Upper lobe of left lung (tissue), 6 donors: ENCODE measurements at regions not wholly inside any gene's neighbourhood (a gene's known extent, or its start where the extent isn't known, plus 50 kb on each side); places are given as distances from the start of the nearest gene placed in this dataset.

Source experiments
- ATAC-seq, 2 donors: fragments of 200-7000 bp; cut with Tn5 transposase; one replicate each; pipeline ENCODE4 v1.9.1; 2022; ENCODE audit warnings: mild to moderate bottlenecking in 2 of 2, moderate library complexity in 2 of 2; ENCODE audit not compliant: low FRiP score in 2 of 2
- DNase-seq, 2 donors: peaks; one replicate each; pipeline ENCODE4 v3.0.0-alpha.2; 2019 to 2020
- H3K27ac ChIP-seq, 4 donors: fragments of 200-600 bp; sonication (generic); one replicate each; pipeline ENCODE4 v1.5.1; 2016 to 2019
- H3K27me3 ChIP-seq, 4 donors: fragments of 200-600 bp; sonication (generic); one replicate each; pipeline ENCODE4 v1.5.1; 2017 to 2019
- H3K36me3 ChIP-seq, 4 donors: fragments of 200-600 bp; sonication (generic); one replicate each; pipeline ENCODE4 v1.5.1; 2016 to 2019
- H3K4me1 ChIP-seq, 4 donors: fragments of 200-600 bp; sonication (generic); one replicate each; pipeline ENCODE4 v1.5.1; 2018 to 2019
- H3K4me3 ChIP-seq, 4 donors: fragments of 200-600 bp; sonication (generic); one replicate each; pipeline ENCODE4 v1.5.1; 2017 to 2019; ENCODE audit warnings: mild to moderate bottlenecking in 2 of 4, moderate library complexity in 1 of 4
- H3K9me3 ChIP-seq, 4 donors: fragments of 200-600 bp; sonication (generic); one replicate each; pipeline ENCODE4 v1.5.1; 2018 to 2019
- EP300 ChIP-seq, 4 donors: sonication (generic); formaldehyde crosslinking; IDR thresholded peaks; one replicate each; pipeline ENCODE4 v1.5.1; 2017; ENCODE audit warnings: antibody characterized with exemption in 4 of 4, control low read depth in 2 of 4
- POLR2A ChIP-seq, 4 donors: fragments of 450-650 bp; IDR thresholded peaks; one replicate each; pipeline ENCODE4 v1.5.1; 2016 to 2017; ENCODE audit warnings: antibody characterized with exemption in 4 of 4, mild to moderate bottlenecking in 2 of 4
- POLR2AphosphoS5 ChIP-seq, 2 donors: sonication (generic); formaldehyde crosslinking; IDR thresholded peaks; one replicate each; pipeline ENCODE4 v1.5.1; 2017; ENCODE audit warnings: antibody characterized with exemption in 2 of 2
- WGBS, 2 donors: methylation state at CpG; one replicate each; pipeline ENCODE4 v1.1.5; 2017 to 2018; 5-methylcytosine and 5-hydroxymethylcytosine counted together
- TF ChIP-seq, protein P1 (sequence below), 6 experiments: fragments of 450-650 bp in 4 of 6; fragments of 200-600 bp in 2 of 6; sonication (generic) in 2 of 6; IDR thresholded peaks; one replicate each; pipeline ENCODE4 v1.5.1; 2016 to 2019; ENCODE audit warnings: antibody characterized with exemption in 6 of 6
- donor health status: DM: no; HTN: no; CAD: no; lungs with moderate emphysema.
- donor health status: DM: no; HTN: yes; CAD: no; lungs with severe emphysema.

DNA sequence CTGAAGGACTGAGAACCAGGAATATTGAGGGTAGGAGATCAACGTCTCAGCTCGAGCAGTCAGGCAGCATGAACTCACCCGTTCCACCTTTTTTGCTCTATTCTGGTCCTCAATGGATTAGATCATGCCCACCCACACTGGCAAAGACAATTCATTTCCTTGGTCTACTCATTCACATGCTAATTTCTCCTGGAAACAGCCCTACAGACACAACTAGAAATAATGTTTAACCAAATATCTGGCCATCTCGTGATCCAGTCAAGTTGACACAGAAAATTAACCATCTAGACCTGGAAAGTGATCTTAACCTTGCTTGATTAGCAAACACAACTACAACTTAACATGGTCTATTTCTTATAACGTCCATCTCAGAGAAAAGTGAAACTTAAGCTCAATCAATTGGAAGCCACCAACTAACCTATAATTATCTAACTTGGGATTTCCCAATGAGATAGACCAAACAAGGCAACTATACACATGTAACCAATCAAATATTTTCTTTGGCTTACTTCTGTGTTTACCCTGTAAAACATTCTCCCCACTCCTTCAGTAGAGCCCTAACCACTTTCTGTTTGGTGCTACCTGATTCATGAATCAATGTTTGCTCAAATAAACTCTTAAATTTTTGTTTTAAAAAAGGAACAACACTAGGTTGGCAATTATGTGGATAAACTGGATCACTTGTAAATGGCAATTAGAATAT lies 69.7 kb upstream of the MAMLD1 start:
- H3K36me3 ChIP-seq = no peaks in the 10 kb centered on the region
- TF ChIP-seq, protein P1, sequence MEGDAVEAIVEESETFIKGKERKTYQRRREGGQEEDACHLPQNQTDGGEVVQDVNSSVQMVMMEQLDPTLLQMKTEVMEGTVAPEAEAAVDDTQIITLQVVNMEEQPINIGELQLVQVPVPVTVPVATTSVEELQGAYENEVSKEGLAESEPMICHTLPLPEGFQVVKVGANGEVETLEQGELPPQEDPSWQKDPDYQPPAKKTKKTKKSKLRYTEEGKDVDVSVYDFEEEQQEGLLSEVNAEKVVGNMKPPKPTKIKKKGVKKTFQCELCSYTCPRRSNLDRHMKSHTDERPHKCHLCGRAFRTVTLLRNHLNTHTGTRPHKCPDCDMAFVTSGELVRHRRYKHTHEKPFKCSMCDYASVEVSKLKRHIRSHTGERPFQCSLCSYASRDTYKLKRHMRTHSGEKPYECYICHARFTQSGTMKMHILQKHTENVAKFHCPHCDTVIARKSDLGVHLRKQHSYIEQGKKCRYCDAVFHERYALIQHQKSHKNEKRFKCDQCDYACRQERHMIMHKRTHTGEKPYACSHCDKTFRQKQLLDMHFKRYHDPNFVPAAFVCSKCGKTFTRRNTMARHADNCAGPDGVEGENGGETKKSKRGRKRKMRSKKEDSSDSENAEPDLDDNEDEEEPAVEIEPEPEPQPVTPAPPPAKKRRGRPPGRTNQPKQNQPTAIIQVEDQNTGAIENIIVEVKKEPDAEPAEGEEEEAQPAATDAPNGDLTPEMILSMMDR (IDR thresholded peaks at IDR 0.05) = no peak
- TF ChIP-seq EP300 (IDR thresholded peaks at IDR 0.05) (no peak), POLR2A (IDR thresholded peaks at IDR 0.05) (no peak), POLR2AphosphoS5 (IDR thresholded peaks at IDR 0.05) (no peak)
- ATAC-seq = no peak
- WGBS, 2 donors = 53 to 82% methylated on average over 5 of the region's 5 CpGs
- no peak for DNase-seq
- H3K4me3 ChIP-seq = no peak overlapping the region
- H3K4me1 ChIP-seq = no peaks in the 10 kb centered on the region
- no peak overlapping the region for H3K27ac ChIP-seq
- H3K9me3 ChIP-seq = no peaks in the 10 kb centered on the region
- no peaks in the 10 kb centered on the region for H3K27me3 ChIP-seq

DNA sequence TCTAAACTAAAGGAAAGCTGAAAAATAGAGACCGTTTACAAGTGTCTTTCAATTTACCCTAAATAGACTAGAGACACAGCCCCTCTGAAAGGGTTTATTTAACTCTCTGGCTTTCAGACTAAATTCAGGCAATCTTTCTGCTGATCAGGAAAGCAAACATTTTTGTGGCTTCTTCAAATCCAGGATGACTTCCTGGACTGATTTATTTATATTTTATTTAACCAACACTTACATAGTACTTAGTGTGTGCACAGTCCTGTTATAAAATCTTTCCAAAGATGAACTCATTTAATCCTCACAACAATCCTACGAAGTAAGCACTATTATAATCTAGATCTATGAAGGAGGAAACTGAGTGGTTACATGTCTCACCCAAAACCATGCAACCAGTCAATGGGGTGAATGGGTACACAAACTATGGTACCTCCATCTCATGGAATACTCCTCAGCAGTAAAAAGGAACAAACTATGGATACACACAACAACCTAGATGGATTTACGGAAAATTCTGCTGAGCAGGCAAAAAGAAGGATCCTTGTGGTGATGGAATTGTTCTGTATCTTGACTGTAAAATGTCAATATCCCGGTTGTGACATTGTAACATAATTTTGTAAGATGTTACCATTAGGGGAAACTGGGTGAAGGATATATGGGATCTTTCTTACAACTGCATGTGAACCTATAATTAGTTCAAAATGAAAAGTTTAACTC lies 64.1 kb upstream of the MAMLD1 start:
- DNase-seq = no peak
- Histone ChIP-seq H3K27ac (no peak overlapping the region), H3K4me1 (no peaks in the 10 kb centered on the region), H3K36me3 (no peaks in the 10 kb centered on the region), H3K4me3 (no peak overlapping the region), H3K9me3 (no peaks in the 10 kb centered on the region), H3K27me3 (no peaks in the 10 kb centered on the region)
- WGBS, 2 donors = 60 to 78% methylated on average over 4 of the region's 4 CpGs
- no peak for ATAC-seq
- TF ChIP-seq, protein P1 (IDR thresholded peaks at IDR 0.05) = no peak

DNA sequence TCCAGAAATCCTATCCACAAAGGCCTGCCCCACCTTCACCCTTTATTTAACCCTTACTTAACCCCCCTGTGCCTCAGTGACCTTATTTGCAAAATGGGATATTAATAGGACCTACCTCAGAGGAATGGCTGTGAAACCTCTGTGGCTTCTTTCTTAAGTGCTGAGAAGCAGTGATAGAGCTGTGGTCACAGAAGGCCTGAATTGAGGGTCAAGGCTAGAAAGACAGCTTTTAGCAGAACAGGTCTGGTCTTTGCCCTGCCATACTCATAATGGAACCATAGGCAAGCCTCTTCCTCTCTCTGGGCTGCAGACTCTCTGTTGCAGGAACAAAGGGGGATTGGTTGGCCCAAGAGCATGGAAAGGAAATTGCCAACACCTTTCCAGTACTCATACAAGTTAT lies 63.5 kb upstream of the MAMLD1 start:
- Histone ChIP-seq H3K36me3 (no peaks in the 10 kb centered on the region), H3K9me3 (no peaks in the 10 kb centered on the region), H3K27ac (no peak overlapping the region), H3K4me1 (no peaks in the 10 kb centered on the region), H3K27me3 (no peaks in the 10 kb centered on the region), H3K4me3 (no peak overlapping the region)
- TF ChIP-seq, protein P1 (IDR thresholded peaks at IDR 0.05) = no peak
- TF ChIP-seq POLR2AphosphoS5 (IDR thresholded peaks at IDR 0.05) (no peak), POLR2A (IDR thresholded peaks at IDR 0.05) (no peak), EP300 (IDR thresholded peaks at IDR 0.05) (no peak)
- ATAC-seq = no peak
- no peak for DNase-seq

DNA sequence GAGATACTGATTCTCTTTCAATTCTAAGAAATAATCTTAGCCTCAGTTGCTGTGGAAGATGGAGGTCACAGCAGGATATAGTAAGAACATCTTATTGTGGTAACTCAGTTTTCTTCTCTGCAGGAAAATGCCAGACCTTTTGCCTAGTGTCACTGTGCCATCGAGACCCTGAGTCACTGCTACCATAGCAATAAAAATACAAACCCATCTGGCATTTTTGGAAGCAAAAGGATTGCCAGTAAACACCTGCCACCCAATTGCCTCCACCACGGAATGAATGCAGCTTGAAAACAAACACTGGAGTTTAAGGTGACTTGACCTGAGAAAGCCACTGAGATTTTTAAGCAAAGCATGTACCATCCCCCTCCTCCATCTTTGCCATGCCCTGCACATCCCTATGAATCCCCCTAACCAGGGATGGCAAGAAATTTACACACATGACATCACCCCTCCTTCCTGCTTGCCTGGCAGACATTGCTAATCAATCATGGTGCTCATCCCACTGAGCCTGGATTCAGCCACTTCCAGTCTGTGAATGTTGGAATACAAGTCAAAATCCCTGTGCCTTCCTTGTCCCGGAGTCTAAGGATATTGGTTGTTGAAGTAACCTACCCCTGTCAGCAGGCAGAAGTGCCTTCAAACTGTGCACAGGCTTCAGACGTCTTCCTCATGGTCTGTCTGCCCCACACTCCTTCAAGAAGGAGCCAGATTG lies 59.6 kb upstream of the MAMLD1 start:
- WGBS, 2 donors = 66% methylated on average over 2 to 4 of the region's 4 CpGs
- H3K9me3 ChIP-seq = no peaks in the 10 kb centered on the region
- no peak for TF ChIP-seq EP300 (IDR thresholded peaks at IDR 0.05)
- TF ChIP-seq POLR2AphosphoS5 (IDR thresholded peaks at IDR 0.05) = no peak
- TF ChIP-seq, protein P1 (IDR thresholded peaks at IDR 0.05) = no peak
- no peak for TF ChIP-seq POLR2A (IDR thresholded peaks at IDR 0.05)
- H3K4me3 ChIP-seq = no peak overlapping the region
- DNase-seq = no peak
- no peaks in the 10 kb centered on the region for H3K36me3 ChIP-seq
- no peak overlapping the region for H3K27ac ChIP-seq
- no peak for ATAC-seq
- no peaks in the 10 kb centered on the region for H3K4me1 ChIP-seq
- no peaks in the 10 kb centered on the region for H3K27me3 ChIP-seq
